ENCODE measurements at regions not wholly inside any gene's neighbourhood (a gene's known extent, or its start where the extent isn't known, plus 50 kb on each side); places are given as distances from the start of the nearest gene placed in this dataset.

DNA sequence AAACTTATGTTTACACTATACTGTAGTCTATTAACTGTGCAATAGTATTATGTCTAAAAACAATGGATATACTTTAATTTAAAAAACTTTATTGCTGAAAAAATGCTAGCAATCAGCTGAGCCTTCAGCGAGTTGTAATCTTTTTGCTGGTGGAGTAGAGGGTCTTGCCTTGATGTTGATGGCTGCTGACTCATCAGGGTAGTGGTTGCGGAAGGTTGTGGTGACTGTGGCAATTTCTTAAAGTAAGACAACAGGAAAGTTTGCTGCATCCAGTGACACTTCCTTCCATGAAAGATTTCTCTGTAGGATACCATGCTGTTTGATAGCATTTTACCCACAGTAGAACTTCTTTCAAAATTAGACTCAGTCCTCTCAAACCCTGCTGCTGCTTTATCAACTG lies 234.7 kb upstream of the CSF3R start:
- DNase-seq = no peak

DNA sequence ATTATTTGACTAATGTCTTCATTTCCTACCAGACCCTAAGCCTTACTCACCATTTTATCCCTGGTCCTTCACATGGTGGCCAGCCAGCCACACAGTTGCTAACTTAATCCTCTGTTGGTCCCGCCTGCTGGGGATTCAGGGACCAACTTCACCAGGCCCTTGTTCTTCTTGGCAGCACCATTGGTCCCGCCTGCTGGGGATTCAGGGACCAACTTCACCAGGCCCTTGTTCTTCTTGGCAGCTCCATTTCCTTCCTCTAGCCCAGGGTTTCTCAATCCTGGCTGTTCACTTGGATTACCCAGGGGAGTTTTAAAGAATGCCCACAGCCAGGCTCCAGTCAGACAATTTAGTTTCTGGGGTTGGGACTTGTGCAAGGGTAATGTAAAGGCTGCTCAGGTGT lies 233.1 kb upstream of the CSF3R start:
- no peak for DNase-seq

DNA sequence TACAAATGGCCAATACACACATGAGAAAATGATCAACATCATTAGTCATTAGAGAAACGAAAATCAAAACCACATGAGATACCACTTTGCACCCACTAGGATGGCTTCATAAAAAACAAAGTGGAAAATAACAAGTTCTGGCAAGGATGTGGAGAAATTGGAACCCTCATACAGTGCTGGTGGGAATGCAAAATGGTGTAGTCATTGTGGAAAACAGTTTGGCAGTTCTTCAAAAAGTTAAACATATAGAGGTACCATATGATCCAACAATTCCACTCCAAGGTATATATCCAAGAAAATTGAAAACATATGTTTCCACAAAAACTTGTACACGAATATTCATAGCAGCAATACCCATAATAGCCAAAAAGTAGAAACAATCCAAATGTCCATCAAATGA lies 231.6 kb upstream of the CSF3R start:
- no peak for DNase-seq

DNA sequence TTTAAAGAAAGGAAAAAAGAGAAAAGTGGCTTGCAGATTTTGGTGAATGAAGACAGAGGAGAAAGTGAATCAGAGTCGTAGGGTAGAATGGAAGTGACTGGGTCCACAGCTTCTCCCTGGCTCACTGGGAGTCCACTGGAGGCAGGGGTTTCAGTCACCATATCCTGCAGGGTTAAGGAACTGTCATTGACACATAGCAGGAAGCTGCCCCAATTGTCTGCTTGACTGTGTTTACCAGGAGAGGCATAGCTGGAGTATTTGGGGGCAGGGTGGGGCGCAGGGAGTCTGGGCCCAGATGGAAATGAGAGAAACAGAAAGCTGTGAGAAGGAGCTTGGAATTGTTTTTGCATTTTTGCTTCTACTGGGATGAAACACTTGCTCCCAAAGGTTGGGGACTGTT lies 228.8 kb upstream of the CSF3R start:
- no peak for DNase-seq

DNA sequence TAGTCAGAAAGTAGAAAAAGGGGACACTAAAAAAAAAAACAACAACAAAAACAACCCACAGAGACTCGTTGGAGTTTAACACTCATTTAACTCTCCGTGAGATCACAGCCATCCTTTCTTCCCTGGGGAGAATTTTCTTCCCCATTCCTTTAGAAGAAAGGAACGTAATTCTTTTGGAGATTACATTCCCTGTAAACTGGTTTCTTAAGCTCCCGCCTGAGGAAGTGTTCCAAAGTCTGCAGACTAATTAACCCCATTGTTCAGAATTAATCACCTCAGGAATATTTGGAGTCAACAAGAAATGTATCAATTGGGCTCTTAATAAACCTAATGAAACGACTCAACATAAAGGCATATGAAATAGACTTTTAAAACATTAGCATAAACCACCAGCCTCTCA lies 228.2 kb upstream of the CSF3R start:
- no peak for DNase-seq

DNA sequence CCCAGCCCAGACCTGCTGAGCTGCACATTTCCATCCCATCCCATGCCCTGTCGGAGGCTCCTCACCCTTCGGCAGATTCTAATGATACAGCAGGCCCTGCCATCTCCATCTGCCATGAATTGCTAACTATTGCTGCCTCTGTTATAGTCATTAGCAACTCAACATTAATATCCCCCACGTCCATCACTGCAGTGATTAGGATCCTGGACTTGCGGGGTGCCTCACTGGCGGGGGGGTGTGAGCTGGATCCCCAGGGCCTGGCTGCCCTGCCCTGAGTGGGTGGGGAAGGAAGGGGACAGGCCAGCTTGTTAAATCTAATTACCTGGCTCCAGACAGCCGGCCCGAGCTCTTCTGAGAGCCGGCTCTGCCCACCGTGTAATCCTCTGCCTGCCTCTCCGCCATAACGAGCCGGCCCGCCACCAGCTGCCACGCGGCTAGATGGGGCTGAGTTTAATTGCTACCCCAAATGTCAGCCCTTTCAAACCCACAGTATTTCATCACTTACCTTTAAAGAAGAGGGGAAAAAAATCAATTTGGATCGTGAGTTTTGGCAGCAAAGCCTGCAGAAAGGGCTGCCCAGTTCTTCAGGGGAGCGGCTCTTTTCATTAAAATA lies 227.3 kb upstream of the CSF3R start:
- no peak for DNase-seq

DNA sequence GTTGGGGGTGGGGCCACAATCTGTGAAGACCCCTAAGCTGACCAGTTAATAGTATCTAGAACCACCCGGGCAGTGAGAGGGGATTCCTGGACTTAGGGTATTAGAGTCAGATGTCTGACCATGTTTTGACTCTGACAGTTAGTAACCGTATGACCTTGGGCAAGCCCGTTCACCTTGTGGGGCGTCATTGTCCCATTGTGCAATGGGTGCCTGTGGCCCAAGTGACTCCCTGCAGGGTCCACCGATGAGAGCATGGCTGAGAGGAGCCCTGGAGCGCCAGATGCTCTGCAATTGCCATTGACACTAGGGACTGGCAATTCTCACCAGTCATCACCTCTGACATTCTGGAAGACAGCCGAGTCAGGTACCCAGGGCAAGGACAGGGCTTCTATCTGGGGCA lies 225.9 kb upstream of the CSF3R start:
- no peak for DNase-seq

DNA sequence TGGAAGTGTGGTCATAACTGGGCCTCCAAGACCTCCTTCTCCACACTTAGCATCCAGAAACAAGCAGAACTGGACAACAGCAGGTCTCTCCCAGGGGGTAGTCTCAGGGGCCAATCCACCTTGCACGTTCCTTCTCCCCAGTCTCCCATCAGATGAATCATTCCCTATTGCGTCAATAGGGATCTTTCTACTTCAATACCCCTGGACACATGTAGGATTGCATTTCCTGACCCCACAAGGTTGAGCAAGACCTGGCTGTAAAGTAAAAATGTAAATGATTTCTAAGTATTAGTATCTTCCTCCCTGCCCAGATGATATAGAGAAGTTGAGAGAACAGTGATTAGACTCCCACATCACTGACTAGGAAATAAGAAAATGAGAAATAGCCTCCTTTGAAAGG lies 224.5 kb upstream of the CSF3R start:
- no peak for DNase-seq

DNA sequence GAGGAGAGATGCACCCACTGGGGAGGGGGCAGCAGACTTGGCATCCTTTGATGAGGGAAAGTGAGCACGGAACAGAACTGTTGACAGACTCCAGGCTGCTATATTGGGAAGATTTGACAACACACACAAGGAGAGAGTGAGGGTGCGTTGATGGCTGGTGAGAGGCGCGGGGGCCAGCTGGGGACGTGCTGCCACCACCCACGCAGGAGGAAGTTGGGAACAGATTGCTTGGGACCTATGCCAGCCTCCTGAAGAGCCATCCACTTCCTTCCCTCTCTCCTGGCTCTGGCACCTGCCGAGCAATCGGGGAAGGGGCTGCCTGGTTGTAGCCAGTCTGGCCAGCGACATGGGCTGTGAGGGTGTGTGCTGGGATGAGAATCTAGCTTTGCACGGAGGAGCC lies 223.7 kb upstream of the CSF3R start:
- DNase-seq = no peak

DNA sequence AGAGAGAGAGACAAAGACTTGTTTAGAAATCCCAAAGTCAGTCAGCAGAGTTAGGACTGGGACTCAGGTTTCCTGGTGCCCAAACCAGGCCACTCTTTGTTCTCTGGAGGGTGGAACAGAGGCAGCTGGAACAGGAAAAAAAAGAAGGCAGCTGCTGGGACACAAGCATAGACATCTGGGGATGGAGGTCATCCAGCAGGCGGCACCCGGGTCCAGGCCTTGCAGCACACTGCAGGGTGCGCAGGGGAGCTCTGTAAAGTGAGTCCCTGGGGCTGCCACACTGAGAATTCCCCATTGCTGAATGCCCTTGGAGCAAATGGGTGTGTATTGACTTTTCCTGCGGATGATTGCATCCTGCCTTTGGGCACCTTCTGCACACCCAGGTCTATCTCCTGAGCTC lies 222.9 kb upstream of the CSF3R start:
- DNase-seq = no peak

DNA sequence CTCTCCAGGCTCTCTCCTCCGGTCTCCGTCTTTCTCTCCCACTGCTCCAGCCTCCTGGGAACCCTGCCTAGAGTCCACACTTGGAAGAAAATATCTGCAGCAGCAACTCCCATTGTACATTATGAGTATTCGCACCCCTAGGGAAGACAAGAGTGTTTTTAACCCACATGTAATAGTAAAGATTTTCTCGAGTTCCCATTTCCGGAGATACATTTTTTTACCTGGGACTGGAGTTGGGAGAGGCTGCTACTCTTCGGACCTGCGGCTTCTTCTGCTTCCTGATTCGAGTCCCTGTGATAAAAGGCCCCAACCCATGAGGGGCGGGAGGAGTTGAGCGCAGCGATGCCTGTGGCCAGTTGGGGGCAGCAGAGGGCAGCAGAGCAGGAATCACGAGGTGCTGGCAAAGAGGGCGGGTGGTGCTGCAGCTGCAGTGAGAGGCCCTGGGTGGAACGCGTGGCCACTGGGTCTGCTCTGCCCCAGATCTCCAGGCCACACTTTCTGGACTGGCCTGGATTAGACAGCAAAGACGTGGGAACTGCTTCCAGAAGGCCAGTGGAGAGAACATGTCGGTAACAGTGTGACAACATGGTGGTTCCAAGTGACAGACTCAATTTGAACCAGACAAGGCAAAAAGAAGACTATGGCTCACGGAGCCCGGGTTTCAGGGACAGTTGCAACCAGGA lies 221.0 kb upstream of the CSF3R start:
- DNase-seq = peak; percentile 65

DNA sequence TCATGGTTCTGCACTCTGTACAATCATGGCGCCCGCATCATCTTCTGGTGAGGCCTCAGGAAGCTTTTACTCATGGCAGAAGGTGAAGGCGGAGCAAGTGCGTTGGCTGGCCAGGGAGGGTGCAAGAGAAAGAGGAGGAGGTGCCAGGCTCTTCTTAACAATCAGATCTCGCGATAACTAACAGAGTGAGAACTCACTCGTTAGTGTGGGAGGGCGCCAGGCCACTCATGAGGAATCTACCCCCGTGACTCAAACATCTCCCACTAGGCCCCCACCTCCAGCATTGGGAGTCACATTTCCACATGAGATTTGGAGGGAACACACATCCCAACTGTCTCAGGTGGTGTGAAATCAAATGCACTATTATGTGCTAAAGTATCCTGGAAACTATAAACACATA lies 220.2 kb upstream of the CSF3R start:
- no peak for DNase-seq

DNA sequence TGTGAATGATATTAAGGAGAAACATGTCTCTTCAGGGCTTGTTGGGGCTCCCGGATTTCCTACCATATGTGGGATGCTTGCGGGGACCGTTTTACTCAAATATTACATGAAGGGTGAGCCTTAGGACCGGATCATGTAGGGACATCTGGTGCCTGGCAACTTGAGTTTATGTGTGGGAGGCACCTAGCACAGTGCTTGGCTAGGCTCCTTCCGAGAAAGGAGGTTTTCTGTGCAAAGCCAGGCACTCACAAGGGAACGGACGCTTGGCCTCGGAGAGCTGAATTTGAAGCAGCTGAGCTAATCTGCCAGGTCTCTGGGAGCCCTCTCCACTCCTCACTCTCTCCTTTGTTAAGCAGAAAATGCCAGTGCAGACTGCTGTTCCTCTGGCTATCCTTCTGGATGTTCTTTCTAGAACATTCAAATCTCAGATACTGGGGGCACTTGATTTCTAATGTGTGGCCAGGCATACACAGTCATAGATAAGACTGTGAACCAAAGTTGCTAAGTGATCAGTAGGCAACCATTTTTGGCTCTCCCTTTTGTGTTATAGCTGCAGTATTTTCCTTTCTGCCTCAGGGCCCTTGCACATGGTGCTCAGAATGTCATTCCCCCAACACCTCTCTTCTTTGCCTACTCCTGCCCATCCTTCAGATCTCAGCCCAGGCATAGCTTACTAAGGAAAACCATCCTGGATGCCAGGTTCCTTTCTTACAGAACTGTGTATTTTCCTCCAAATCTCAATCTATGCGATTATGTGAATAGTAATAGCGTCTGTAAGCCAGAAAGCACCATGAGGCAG lies 216.6 kb upstream of the CSF3R start:
- DNase-seq = no peak

DNA sequence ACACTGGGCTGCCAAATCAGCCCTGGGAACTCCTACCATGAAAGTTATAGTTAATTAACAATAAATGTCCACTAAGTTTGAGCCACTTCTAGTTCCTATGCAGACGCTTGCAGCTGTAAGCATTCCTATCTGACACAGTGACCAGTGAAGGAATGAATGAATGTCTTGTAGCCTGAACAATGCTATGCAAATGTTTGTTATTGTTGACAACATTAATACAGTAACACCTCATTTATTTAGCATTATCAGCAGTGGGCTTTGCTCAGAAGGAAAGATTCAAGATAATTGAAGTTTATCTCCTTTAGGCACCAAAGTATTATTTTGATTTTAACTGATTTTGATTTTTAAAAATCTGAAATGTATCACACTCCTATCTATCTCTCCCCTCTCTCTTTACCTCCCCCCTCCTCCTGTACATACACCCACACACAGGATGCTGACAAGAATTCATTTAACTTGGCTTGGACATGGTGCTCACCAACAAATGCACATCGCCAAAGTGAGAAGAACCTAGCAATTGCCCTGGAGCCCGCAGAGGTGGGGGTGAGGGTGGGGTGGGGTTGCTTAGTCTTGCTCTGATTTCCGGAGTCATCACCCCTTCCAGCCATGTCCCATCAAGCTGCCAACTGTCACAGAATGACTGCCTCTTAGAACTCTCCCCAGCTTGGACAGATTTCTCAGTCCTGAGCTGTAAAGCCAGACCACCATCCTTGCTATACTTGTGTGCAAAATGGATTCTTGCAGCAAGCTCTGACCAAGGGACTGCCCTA lies 215.3 kb upstream of the CSF3R start:
- no peak for DNase-seq

DNA sequence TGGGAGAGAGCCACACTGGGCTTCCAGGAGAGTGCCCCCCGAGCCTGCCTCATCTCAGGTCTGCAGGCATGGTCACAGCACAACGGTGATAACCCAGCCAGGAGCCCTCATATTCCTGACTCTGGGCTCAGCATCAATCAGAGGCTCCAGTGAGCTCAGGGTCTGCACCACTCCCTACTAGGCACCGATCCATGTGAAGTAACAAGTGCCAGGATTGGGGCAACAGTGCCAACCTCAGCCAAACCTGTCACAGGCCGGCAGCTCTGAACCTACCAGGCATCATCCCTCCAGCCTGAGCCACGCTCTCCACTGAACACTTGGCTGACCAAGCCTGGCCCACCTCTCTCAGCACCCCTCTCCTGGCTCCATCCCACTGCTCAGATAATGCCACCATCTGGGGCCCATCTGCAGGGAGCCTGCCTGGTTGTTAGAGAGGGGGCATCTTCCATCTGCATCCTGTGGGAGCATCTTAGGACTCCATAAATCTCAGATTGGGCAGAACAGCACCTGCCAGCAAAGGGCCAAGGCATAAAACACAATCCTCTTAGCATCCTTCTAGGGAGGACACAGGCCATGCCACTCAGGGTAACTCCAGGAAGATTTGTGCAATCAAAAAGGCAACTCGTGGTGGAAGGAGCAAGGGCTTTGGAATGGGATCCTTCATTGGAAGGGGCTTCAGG lies 213.7 kb upstream of the CSF3R start:
- DNase-seq = no peak

DNA sequence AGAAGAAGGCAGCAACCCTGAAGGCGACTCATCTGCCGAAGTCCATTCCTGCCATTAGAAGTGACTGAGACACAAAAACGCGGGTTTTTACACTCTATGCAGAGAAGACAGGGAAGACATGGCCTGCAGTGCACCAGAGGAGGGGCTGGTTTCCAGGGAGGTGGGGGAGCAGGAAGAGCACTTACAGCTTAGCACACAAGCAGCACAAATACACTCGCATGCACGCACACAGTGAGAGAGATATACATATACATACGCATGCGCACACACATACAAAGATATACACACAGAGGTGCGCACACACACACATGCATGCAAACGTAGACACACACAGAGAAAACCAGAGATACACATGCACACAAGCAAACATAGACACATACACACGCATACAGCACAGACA lies 210.9 kb upstream of the CSF3R start:
- DNase-seq = no peak

DNA sequence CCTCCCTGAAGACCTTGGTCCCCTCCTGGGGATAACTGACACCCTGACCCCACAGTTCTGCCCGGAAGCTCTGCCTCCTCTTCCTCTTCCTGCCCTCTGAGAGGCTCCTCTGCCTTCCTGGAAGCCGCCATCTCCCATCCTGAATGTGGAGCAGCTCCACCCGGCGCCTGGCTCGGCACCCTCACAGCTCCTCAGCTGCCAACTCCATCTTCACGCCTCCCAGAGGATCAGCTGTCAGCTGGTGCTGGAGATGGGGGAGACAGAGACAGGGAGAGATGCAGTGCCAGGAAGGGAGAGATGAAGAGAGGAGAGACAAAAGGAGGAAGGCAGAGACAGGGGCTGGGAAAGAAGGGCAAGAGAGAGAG lies 210.4 kb upstream of the CSF3R start:
- DNase-seq = no peak

DNA sequence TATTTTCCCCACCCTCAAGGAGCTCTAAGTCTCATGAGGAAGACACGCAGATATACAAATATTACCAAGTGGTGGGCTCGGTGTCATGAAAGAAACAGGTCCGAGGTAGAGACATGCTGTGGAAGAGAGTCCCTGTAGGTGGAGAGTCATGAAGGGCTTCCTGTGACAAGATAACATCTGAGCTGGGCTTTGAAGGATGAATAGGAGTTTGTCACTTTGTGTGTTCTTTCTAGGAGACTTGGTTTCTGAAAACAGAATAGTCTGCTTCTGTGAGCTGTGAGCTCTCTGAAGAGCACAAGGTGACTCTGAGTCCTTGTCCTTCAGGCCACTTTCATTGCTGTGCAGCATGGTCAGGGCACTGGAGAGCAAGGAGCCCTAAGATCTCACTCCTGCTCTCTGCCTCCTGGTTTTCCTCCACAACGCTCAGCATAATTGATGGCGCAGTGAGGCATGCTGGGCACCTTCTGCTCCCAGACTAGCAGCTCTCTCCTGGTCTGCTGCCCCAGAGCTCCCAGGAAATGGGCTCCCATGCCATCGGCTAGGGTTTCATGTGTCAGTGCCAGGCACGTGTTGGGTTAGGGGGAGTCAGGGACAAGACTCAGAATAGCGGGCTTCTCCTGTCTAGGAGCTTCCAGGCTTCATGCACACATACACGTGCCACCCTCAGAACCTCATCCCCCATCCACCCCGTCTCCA lies 209.9 kb upstream of the CSF3R start:
- no peak for DNase-seq

DNA sequence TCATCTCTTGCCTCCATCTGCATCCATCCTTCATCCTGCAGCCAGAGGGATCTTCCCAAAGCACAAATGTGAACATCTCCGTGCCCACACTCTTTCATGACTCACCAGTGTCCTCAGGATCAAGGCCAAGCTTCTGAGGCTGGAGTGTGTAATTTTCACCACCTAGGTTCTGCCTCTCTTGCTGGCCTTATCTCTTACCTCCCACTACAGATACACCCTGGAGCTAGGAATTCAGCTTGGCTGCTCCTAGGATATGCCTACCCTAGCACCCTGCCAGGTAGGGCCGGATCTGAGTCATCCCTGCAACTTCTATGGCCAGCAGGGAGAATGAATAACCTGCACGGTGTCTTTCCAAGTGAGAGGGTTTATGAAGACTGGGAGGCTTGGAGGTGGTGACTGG lies 208.7 kb upstream of the CSF3R start:
- no peak for DNase-seq

DNA sequence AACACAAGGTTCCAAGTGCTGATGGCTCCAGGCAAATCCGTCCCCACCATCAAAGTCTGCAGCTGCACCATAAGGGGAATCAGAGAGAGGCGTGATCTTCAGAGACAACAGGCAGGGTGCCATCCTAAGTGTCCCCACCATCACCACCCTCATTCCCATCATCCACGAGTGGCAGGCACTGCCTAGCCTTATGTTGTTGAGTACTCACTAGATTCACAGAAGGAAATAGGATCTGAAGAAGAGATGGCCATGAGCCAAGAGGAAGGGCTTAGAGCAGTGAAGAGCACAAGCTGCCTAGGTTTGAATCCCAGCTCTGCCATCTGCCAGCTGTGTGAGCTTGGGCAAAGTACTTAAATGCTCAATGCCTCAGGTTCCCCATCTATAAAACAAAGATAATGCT lies 207.3 kb upstream of the CSF3R start:
- no peak for DNase-seq

DNA sequence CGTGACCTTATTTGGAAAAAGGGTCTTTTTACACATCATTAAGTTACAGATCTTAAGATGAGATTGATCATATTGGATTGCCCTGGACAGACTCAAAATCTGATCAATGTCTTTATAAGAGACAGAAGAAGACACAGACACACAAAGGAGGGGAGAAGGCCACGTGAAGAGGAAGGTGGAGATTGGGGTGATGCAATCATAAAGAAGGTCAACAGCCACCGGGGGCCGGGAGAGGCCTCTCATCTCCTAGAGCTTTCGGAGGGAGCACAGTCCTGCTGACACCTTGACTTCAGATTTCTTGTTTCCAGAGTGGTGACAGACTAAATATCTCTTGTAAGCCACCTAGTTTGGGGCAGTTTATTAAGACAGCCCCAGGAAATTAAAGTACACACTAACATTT lies 204.6 kb upstream of the CSF3R start:
- DNase-seq = no peak
